GM23338 (cell line): ENCODE measurements at regions not wholly inside any gene's neighbourhood (a gene's known extent, or its start where the extent isn't known, plus 50 kb on each side); places are given as distances from the start of the nearest gene placed in this dataset.

Source experiments
- CREB1 ChIP-seq: fragments of 250-450 bp; sonication (Bioruptor Pico); IDR thresholded peaks from 2 replicates; pipeline ENCODE4 v1.5.0; 2020; ENCODE audit warnings: low read depth, mild to moderate bottlenecking, moderate library complexity
- EZH2phosphoT487 ChIP-seq: fragments of 200-600 bp; sonication (generic); IDR thresholded peaks from one replicate; pipeline ENCODE4 v1.8.1; 2018; ENCODE audit warnings: antibody characterized with exemption; ENCODE audit not compliant: unreplicated experiment
- POLR2AphosphoS5 ChIP-seq: IDR thresholded peaks from 2 replicates; pipeline ENCODE4 v1.6.1; 2016; ENCODE audit warnings: antibody characterized with exemption, low read depth
- TF ChIP-seq, protein P1 (sequence below), 2 experiments: fragments of 200-600 bp in 1 of 2; sonication (generic) in 1 of 2; conservative IDR thresholded peaks; 2 replicates each; pipeline versions ENCODE4 v1.5.1 to v1.6.1; 2016 to 2017; ENCODE audit warnings: antibody characterized with exemption in 2 of 2, low read depth in 2 of 2, mild to moderate bottlenecking in 2 of 2, moderate library complexity in 1 of 2
- TF ChIP-seq, protein P2 (sequence below): fragments of 250-450 bp; sonication (Bioruptor Pico); IDR thresholded peaks from 2 replicates; pipeline ENCODE4 v1.5.0; 2020; ENCODE audit warnings: mild to moderate bottlenecking, moderate library complexity

DNA sequence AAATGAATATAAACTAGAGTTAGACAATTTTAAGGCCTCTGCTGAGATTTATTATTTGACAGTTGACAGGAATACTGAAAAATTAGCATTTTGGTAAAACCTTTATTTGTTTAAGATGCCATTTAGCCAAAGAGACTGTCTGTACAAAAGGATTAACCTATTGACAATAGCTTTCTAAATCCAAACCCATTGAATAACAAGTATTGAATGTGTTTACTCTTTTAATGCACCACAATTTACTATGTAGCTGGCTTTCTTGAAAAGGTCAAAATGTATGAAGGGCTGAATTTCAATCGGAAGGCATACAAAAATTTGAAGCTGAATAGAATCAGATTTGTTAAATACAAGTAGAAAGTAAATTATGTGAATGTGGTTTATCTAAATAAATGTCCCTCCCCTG is 374.5 kb downstream of the TEX13C start:
- TF ChIP-seq, protein P1, sequence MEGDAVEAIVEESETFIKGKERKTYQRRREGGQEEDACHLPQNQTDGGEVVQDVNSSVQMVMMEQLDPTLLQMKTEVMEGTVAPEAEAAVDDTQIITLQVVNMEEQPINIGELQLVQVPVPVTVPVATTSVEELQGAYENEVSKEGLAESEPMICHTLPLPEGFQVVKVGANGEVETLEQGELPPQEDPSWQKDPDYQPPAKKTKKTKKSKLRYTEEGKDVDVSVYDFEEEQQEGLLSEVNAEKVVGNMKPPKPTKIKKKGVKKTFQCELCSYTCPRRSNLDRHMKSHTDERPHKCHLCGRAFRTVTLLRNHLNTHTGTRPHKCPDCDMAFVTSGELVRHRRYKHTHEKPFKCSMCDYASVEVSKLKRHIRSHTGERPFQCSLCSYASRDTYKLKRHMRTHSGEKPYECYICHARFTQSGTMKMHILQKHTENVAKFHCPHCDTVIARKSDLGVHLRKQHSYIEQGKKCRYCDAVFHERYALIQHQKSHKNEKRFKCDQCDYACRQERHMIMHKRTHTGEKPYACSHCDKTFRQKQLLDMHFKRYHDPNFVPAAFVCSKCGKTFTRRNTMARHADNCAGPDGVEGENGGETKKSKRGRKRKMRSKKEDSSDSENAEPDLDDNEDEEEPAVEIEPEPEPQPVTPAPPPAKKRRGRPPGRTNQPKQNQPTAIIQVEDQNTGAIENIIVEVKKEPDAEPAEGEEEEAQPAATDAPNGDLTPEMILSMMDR (conservative IDR thresholded peaks at IDR 0.05; ENCODE audit: low read depth in 2 of 2), result no peak
- TF ChIP-seq POLR2AphosphoS5 (no peak), CREB1 (no peak), EZH2phosphoT487 (no peak)
- TF ChIP-seq, protein P2, sequence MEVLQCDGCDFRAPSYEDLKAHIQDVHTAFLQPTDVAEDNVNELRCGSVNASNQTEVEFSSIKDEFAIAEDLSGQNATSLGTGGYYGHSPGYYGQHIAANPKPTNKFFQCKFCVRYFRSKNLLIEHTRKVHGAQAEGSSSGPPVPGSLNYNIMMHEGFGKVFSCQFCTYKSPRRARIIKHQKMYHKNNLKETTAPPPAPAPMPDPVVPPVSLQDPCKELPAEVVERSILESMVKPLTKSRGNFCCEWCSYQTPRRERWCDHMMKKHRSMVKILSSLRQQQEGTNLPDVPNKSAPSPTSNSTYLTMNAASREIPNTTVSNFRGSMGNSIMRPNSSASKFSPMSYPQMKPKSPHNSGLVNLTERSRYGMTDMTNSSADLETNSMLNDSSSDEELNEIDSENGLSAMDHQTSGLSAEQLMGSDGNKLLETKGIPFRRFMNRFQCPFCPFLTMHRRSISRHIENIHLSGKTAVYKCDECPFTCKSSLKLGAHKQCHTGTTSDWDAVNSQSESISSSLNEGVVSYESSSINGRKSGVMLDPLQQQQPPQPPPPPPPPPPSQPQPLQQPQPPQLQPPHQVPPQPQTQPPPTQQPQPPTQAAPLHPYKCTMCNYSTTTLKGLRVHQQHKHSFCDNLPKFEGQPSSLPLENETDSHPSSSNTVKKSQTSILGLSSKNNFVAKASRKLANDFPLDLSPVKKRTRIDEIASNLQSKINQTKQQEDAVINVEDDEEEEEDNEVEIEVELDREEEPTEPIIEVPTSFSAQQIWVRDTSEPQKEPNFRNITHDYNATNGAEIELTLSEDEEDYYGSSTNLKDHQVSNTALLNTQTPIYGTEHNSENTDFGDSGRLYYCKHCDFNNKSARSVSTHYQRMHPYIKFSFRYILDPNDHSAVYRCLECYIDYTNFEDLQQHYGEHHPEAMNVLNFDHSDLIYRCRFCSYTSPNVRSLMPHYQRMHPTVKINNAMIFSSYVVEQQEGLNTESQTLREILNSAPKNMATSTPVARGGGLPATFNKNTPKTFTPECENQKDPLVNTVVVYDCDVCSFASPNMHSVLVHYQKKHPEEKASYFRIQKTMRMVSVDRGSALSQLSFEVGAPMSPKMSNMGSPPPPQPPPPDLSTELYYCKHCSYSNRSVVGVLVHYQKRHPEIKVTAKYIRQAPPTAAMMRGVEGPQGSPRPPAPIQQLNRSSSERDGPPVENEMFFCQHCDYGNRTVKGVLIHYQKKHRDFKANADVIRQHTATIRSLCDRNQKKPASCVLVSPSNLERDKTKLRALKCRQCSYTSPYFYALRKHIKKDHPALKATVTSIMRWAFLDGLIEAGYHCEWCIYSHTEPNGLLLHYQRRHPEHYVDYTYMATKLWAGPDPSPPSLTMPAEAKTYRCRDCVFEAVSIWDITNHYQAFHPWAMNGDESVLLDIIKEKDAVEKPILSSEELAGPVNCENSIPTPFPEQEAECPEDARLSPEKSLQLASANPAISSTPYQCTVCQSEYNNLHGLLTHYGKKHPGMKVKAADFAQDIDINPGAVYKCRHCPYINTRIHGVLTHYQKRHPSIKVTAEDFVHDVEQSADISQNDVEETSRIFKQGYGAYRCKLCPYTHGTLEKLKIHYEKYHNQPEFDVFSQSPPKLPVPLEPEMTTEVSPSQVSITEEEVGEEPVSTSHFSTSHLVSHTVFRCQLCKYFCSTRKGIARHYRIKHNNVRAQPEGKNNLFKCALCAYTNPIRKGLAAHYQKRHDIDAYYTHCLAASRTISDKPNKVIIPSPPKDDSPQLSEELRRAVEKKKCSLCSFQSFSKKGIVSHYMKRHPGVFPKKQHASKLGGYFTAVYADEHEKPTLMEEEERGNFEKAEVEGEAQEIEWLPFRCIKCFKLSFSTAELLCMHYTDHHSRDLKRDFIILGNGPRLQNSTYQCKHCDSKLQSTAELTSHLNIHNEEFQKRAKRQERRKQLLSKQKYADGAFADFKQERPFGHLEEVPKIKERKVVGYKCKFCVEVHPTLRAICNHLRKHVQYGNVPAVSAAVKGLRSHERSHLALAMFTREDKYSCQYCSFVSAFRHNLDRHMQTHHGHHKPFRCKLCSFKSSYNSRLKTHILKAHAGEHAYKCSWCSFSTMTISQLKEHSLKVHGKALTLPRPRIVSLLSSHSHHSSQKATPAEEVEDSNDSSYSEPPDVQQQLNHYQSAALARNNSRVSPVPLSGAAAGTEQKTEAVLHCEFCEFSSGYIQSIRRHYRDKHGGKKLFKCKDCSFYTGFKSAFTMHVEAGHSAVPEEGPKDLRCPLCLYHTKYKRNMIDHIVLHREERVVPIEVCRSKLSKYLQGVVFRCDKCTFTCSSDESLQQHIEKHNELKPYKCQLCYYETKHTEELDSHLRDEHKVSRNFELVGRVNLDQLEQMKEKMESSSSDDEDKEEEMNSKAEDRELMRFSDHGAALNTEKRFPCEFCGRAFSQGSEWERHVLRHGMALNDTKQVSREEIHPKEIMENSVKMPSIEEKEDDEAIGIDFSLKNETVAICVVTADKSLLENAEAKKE (CRISPR knock-in tag), result no peak
